Loucy (cell line): ENCODE measurements at regions not wholly inside any gene's neighbourhood (a gene's known extent, or its start where the extent isn't known, plus 50 kb on each side); places are given as distances from the start of the nearest gene placed in this dataset.

ENCODE experiments used
- H2AFZ ChIP-seq: fragments of 200-600 bp; sonication (generic); 2 replicates; pipeline ENCODE4 v1.6.0; 2016; ENCODE audit warnings: antibody characterized with exemption, mild to moderate bottlenecking, low read length, moderate library complexity
- H3F3A ChIP-seq: fragments of 200-600 bp; 2 replicates; pipeline ENCODE4 v1.6.0; 2016; ENCODE audit warnings: antibody characterized with exemption, low read depth, mild to moderate bottlenecking
- H3K27me3 ChIP-seq: fragments of 200-600 bp; sonication (generic); 2 replicates; pipeline ENCODE4 v1.6.1; 2014; ENCODE audit warnings: low read length, mild to moderate bottlenecking; ENCODE audit not compliant: insufficient read depth, poor library complexity, severe bottlenecking
- H3K36me3 ChIP-seq: fragments of 200-600 bp; sonication (generic); 2 replicates; pipeline ENCODE4 v1.6.1; 2016; ENCODE audit warnings: low read length; ENCODE audit not compliant: insufficient read depth
- H3K4me1 ChIP-seq: fragments of 200-600 bp; sonication (generic); 2 replicates; pipeline ENCODE4 v1.5.1; 2014; ENCODE audit warnings: low read length, mild to moderate bottlenecking; ENCODE audit not compliant: insufficient read depth, poor library complexity, severe bottlenecking
- H3K4me2 ChIP-seq: fragments of 200-600 bp; sonication (generic); 2 replicates; pipeline ENCODE4 v1.6.0; 2014; ENCODE audit warnings: antibody characterized with exemption, low read length, low read depth, mild to moderate bottlenecking; ENCODE audit not compliant: poor library complexity, severe bottlenecking
- H3K4me3 ChIP-seq: fragments of 200-600 bp; sonication (generic); 2 replicates; pipeline ENCODE4 v1.5.1; 2014; ENCODE audit warnings: low read length, mild to moderate bottlenecking, mixed read lengths; ENCODE audit not compliant: poor library complexity, severe bottlenecking
- H3K79me2 ChIP-seq: fragments of 200-600 bp; sonication (generic); 2 replicates; pipeline ENCODE4 v1.6.1; 2014; ENCODE audit warnings: low read length; ENCODE audit not compliant: insufficient read depth
- H3K9ac ChIP-seq: fragments of 200-600 bp; sonication (generic); 2 replicates; pipeline ENCODE4 v1.6.0; 2014; ENCODE audit warnings: mild to moderate bottlenecking, low read depth, low read length, moderate library complexity; ENCODE audit not compliant: poor library complexity, severe bottlenecking
- H3K9me2 ChIP-seq: fragments of 200-600 bp; sonication (generic); replicated peaks from 2 replicates; pipeline ENCODE4 v1.6.1; 2016; ENCODE audit warnings: low read depth, low read length, mixed read lengths
- H3K9me3 ChIP-seq: fragments of 200-600 bp; sonication (generic); 2 replicates; pipeline ENCODE4 v1.6.1; 2014; ENCODE audit warnings: mild to moderate bottlenecking, antibody characterized with exemption, low read length, low read depth; ENCODE audit not compliant: insufficient read depth
- H4K20me1 ChIP-seq: fragments of 200-600 bp; sonication (generic); 2 replicates; pipeline ENCODE4 v1.6.0; 2014; ENCODE audit warnings: antibody characterized with exemption, low read length, mild to moderate bottlenecking; ENCODE audit not compliant: insufficient read depth, poor library complexity, severe bottlenecking
- EZH2phosphoT487 ChIP-seq: fragments of 200-600 bp; IDR thresholded peaks from 2 replicates; pipeline ENCODE4 v1.6.1; 2018; ENCODE audit warnings: antibody characterized with exemption, mild to moderate bottlenecking, moderate library complexity, borderline replicate concordance
- TF ChIP-seq, protein P1 (sequence below): fragments of 200-600 bp; sonication (generic); conservative IDR thresholded peaks from 2 replicates; pipeline ENCODE4 v1.5.1; 2014; ENCODE audit warnings: mild to moderate bottlenecking, antibody characterized with exemption, low read length

DNA sequence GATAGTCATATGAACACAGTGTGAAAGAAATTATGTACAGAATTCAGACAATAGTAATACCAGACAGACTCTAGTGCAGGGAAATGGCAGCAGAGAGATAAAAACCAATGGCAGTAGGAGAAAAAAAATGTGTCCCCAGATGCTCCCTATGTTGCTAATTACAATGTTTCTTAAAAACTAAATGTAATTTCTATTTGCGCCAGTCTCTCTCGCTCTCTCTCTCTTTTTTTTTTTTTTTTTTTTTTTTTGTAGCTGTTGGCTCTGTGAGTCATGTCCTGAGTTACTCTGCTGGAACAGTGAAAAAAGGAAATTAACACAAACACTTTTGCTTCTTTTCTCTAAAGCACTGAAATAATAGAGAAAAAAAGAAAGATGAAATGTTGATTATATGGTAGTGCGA is 871.9 kb downstream of the GBE1 start:
- Histone ChIP-seq H3K9ac (no peak overlapping the region), H3K9me2 (no peaks in the 10 kb centered on the region), H2AFZ (no peak overlapping the region), H3K4me2 (no peak overlapping the region), H4K20me1 (no peaks in the 10 kb centered on the region), H3K79me2 (no peaks in the 10 kb centered on the region), H3K4me3 (no peak overlapping the region), H3K4me1 (no peaks in the 10 kb centered on the region), H3F3A (no peaks in the 10 kb centered on the region), H3K27me3 (no peaks in the 10 kb centered on the region), H3K36me3 (no peaks in the 10 kb centered on the region), H3K9me3 (no peaks in the 10 kb centered on the region)
- TF ChIP-seq, protein P1, sequence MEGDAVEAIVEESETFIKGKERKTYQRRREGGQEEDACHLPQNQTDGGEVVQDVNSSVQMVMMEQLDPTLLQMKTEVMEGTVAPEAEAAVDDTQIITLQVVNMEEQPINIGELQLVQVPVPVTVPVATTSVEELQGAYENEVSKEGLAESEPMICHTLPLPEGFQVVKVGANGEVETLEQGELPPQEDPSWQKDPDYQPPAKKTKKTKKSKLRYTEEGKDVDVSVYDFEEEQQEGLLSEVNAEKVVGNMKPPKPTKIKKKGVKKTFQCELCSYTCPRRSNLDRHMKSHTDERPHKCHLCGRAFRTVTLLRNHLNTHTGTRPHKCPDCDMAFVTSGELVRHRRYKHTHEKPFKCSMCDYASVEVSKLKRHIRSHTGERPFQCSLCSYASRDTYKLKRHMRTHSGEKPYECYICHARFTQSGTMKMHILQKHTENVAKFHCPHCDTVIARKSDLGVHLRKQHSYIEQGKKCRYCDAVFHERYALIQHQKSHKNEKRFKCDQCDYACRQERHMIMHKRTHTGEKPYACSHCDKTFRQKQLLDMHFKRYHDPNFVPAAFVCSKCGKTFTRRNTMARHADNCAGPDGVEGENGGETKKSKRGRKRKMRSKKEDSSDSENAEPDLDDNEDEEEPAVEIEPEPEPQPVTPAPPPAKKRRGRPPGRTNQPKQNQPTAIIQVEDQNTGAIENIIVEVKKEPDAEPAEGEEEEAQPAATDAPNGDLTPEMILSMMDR: no peak
- no peak for TF ChIP-seq EZH2phosphoT487

DNA sequence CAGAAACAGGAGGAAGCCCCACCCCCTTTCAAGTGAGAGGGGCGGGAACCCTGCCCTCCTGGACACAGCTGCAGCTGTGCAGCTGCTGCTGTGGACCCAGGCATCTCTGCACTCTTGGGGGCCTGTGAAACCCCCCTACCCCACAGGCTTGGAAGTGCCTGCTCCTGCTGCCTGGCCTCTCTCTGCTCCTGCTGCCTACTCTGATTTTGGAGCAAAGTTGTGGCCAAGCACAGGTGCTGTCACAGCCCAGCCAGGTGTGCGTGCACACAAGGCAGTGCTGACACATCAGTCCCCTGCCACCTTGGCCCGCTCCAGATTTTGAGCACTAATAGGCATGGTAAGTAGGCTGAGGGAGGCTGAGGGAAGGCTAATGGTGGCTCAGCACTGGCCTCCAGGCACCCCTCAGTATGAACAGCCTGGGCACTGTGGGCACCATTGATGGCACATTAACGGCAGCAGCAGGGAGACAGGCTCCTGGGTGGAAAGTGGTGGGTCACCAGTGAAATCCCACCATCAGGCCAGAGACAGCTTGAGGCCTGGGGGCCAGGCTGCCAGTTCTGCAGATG is 890.9 kb downstream of the GBE1 start:
- TF ChIP-seq EZH2phosphoT487: no peak
- TF ChIP-seq, protein P1: no peak
- Histone ChIP-seq H3K9me2 (no peaks in the 10 kb centered on the region), H3K9ac (no peak overlapping the region), H4K20me1 (no peaks in the 10 kb centered on the region), H3K36me3 (no peaks in the 10 kb centered on the region), H2AFZ (no peak overlapping the region), H3K9me3 (no peaks in the 10 kb centered on the region), H3K27me3 (no peaks in the 10 kb centered on the region), H3K79me2 (no peaks in the 10 kb centered on the region), H3K4me1 (no peaks in the 10 kb centered on the region), H3F3A (no peaks in the 10 kb centered on the region), H3K4me3 (no peak overlapping the region), H3K4me2 (no peak overlapping the region)

DNA sequence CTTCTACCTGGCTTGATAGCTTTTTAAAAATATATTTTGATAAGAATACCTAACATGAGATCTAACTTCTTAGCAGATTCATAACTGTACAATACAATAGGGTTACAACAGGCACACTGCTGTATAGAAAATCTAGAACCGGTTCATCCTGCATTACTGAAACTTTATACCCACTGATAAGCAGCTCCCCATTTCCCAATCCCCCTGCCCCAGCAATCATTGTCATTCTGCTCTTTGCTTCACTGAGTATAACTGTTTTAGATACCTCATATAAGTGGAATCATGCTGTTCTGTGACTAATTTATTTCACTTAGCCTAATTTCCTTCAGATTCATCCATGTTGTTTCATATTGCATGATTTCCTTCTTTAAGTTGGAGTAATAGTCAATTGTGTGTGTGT is 906.0 kb downstream of the GBE1 start:
- H3K27me3 ChIP-seq: no peaks in the 10 kb centered on the region
- H3K9ac ChIP-seq: no peak overlapping the region
- no peak overlapping the region for H3K4me2 ChIP-seq
- no peaks in the 10 kb centered on the region for H3K9me3 ChIP-seq
- H3K9me2 ChIP-seq: no peaks in the 10 kb centered on the region
- no peak overlapping the region for H3K4me3 ChIP-seq
- H3K4me1 ChIP-seq: no peaks in the 10 kb centered on the region
- H4K20me1 ChIP-seq: no peaks in the 10 kb centered on the region
- no peak for TF ChIP-seq EZH2phosphoT487
- TF ChIP-seq, protein P1: no peak
- H3K79me2 ChIP-seq: no peaks in the 10 kb centered on the region
- no peak overlapping the region for H2AFZ ChIP-seq
- no peaks in the 10 kb centered on the region for H3K36me3 ChIP-seq
- H3F3A ChIP-seq: no peaks in the 10 kb centered on the region
